KMS-11 (cell line): ENCODE measurements at regions not wholly inside any gene's neighbourhood (a gene's known extent, or its start where the extent isn't known, plus 50 kb on each side); places are given as distances from the start of the nearest gene placed in this dataset.

Source experiments
- H2AFZ ChIP-seq: fragments of 200-600 bp; sonication (generic); 2 replicates; pipeline ENCODE4 v1.6.1; 2016; ENCODE audit warnings: antibody characterized with exemption, mixed run types, low read depth
- H3K27ac ChIP-seq: fragments of 200-600 bp; sonication (generic); 2 replicates; pipeline ENCODE4 v1.6.1; 2016; ENCODE audit warnings: mild to moderate bottlenecking, mixed run types
- H3K27me3 ChIP-seq: fragments of 200-600 bp; sonication (generic); 2 replicates; pipeline ENCODE4 v1.6.1; 2017; ENCODE audit warnings: mild to moderate bottlenecking, low read depth, mixed run types, moderate library complexity; ENCODE audit not compliant: insufficient read depth
- H3K36me3 ChIP-seq: fragments of 200-600 bp; sonication (generic); 2 replicates; pipeline ENCODE4 v1.6.1; 2017; ENCODE audit warnings: mild to moderate bottlenecking, mixed run types; ENCODE audit not compliant: insufficient read depth
- H3K4me1 ChIP-seq: fragments of 200-600 bp; sonication (generic); 2 replicates; pipeline ENCODE4 v1.6.1; 2016; ENCODE audit warnings: mild to moderate bottlenecking, low read depth, mixed run types; ENCODE audit not compliant: poor library complexity, severe bottlenecking
- H3K4me2 ChIP-seq: fragments of 200-600 bp; sonication (generic); 2 replicates; pipeline ENCODE4 v1.7.0; 2016; ENCODE audit warnings: mild to moderate bottlenecking, mixed run types
- H3K4me3 ChIP-seq: fragments of 200-600 bp; sonication (generic); IDR thresholded peaks from 2 replicates; pipeline ENCODE4 v1.6.1; 2017; ENCODE audit warnings: low read depth, low read length, mixed read lengths; ENCODE audit not compliant: insufficient read depth
- H3K79me2 ChIP-seq: fragments of 200-600 bp; sonication (generic); 2 replicates; pipeline ENCODE4 v1.6.1; 2016; ENCODE audit warnings: low read depth, mixed run types; ENCODE audit not compliant: insufficient read depth
- H3K9ac ChIP-seq: fragments of 200-600 bp; sonication (generic); 2 replicates; pipeline ENCODE4 v1.6.1; 2016; ENCODE audit warnings: mild to moderate bottlenecking, mixed run types
- H4K20me1 ChIP-seq: fragments of 200-600 bp; sonication (generic); 2 replicates; pipeline ENCODE4 v1.6.1; 2016; ENCODE audit warnings: mild to moderate bottlenecking, mixed run types; ENCODE audit not compliant: insufficient read depth
- TF ChIP-seq, protein P1 (sequence below): fragments of 200-600 bp; sonication (generic); conservative IDR thresholded peaks from 2 replicates; pipeline ENCODE4 v1.6.1; 2017; ENCODE audit warnings: low read depth, mild to moderate bottlenecking, antibody characterized with exemption, low read length, moderate library complexity, mixed read lengths

DNA sequence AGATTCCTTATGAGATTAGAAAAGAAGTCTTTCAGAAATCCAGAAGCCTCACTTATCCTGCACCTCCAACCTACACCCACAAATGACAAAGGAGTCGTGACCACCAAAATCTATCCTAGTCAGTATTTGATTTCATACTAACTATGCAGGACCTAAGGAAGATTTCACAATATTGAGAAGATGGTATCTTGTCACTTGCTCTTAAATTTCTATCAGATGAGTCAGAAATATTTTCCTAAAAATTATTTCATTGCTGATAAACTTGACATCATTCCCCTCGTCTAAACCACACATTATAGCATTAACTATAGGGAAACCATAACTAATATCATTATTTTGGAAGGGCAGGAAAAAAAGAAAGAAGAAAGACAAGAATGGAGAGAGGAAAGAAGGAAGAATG is 138.0 kb upstream of the THBS1 start:
- Histone ChIP-seq H3K27me3 (no peaks in the 10 kb centered on the region), H3K4me3 (no peak overlapping the region), H3K36me3 (no peaks in the 10 kb centered on the region), H3K4me2 (no peak overlapping the region), H3K27ac (no peak overlapping the region), H4K20me1 (no peaks in the 10 kb centered on the region), H3K4me1 (no peaks in the 10 kb centered on the region), H3K9ac (no peak overlapping the region), H3K79me2 (no peaks in the 10 kb centered on the region), H2AFZ (no peak overlapping the region)
- TF ChIP-seq, protein P1, sequence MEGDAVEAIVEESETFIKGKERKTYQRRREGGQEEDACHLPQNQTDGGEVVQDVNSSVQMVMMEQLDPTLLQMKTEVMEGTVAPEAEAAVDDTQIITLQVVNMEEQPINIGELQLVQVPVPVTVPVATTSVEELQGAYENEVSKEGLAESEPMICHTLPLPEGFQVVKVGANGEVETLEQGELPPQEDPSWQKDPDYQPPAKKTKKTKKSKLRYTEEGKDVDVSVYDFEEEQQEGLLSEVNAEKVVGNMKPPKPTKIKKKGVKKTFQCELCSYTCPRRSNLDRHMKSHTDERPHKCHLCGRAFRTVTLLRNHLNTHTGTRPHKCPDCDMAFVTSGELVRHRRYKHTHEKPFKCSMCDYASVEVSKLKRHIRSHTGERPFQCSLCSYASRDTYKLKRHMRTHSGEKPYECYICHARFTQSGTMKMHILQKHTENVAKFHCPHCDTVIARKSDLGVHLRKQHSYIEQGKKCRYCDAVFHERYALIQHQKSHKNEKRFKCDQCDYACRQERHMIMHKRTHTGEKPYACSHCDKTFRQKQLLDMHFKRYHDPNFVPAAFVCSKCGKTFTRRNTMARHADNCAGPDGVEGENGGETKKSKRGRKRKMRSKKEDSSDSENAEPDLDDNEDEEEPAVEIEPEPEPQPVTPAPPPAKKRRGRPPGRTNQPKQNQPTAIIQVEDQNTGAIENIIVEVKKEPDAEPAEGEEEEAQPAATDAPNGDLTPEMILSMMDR, result no peak

DNA sequence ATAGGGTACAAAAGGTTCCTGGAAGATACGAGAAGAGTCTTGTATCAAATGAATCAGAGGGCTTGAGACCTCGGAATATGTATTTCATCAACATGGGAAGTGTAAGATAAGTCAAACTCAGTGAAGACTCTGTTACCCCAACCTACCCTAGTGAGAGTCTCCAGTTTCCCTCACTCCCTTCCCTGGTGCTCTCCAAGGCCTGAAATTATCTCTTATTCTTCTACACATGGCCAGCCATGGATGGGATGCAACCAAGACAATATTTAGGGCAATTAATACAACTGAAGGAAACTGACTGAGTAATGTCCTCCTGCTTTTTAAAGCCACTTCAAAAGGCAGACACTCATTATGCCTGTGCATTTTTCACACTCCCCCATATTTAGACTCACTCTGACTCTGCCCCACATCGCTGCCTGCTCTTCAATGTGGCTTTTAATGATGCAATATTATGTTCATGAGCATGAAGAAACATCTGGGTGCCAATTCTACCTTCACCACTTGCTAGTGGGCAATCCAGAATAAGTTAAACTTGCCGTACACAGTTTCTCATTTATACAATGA is 137.1 kb upstream of the THBS1 start:
- TF ChIP-seq, protein P1, result no peak
- H3K9ac ChIP-seq, result no peak overlapping the region
- no peaks in the 10 kb centered on the region for H4K20me1 ChIP-seq
- no peak overlapping the region for H3K4me3 ChIP-seq
- H3K79me2 ChIP-seq, result no peaks in the 10 kb centered on the region
- no peak overlapping the region for H3K4me2 ChIP-seq
- no peak overlapping the region for H2AFZ ChIP-seq
- H3K4me1 ChIP-seq, result peaks cover under 1% of the 10 kb centered on the region
- H3K27me3 ChIP-seq, result no peaks in the 10 kb centered on the region
- H3K27ac ChIP-seq, result no peak overlapping the region
- H3K36me3 ChIP-seq, result no peaks in the 10 kb centered on the region

DNA sequence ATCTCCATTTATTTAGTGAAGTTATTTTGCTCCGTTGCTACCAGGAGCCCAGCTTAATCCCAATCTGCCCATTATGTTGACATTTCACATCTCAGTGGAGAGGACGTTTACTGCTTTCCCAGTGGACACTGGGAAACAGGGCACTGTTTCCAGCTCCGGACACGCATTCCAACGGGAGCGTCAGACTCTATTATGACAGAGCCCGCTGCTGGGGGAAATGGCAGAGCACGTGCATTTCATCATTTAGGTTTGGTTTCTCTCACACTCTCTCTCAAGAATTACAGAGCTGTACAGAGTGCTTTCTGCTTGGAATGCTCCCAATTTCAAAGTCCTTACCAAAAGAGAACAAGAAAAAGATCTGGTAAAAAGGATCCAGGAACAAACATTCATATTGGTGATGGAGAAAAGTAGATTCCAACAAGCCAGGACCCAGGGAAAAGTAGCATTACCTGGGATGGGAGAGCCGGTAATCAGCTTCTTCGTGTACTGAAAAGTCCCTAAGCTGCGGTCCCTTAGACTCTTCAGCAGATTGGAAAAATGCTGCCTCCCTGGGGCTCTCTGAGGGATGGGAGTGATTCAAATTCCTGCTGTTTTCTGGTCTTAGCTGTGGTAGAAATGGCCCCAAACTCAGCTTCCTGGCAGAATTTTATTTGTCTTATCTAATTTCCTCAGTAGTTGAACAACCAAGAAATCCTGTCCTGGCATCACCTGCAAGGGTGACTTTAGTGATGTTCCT is 136.0 kb upstream of the THBS1 start:
- H3K4me1 ChIP-seq, result peaks cover 12% of the 10 kb centered on the region
- no peaks in the 10 kb centered on the region for H3K79me2 ChIP-seq
- TF ChIP-seq, protein P1, result no peak
- no peak overlapping the region for H2AFZ ChIP-seq
- no peaks in the 10 kb centered on the region for H3K27me3 ChIP-seq
- H3K4me3 ChIP-seq, result no peak overlapping the region
- H3K4me2 ChIP-seq, result no peak overlapping the region
- H3K27ac ChIP-seq, result no peak overlapping the region
- no peaks in the 10 kb centered on the region for H3K36me3 ChIP-seq
- H3K9ac ChIP-seq, result no peak overlapping the region
- no peaks in the 10 kb centered on the region for H4K20me1 ChIP-seq

DNA sequence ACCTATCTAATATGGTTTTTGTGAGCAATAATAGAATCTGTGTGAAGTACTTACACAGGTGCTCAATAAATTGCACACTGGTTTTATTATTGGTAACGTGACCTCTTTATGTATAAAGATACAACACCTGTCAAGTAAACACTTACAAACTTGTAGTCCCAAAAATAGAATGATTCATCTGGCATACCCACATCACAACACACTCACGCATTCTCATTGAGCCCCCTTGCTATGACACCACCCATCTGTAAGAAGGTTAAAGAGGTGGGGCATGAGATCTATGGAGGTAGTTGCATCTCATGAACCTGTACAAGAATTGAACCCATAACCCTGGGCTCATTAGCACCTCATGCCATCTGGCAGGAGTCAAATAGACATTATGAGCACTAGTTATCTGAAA is 134.9 kb upstream of the THBS1 start:
- Histone ChIP-seq H4K20me1 (no peaks in the 10 kb centered on the region), H3K9ac (no peak overlapping the region), H3K27ac (no peak overlapping the region), H3K4me3 (no peak overlapping the region), H3K36me3 (no peaks in the 10 kb centered on the region), H3K4me1 (peaks cover 23% of the 10 kb centered on the region), H2AFZ (no peak overlapping the region), H3K79me2 (no peaks in the 10 kb centered on the region), H3K27me3 (no peaks in the 10 kb centered on the region), H3K4me2 (no peak overlapping the region)
- TF ChIP-seq, protein P1, result no peak
